NCI-H526 (cell line): ENCODE measurements at regions not wholly inside any gene's neighbourhood (a gene's known extent, or its start where the extent isn't known, plus 50 kb on each side); places are given as distances from the start of the nearest gene placed in this dataset.

Experiments
- DNase-seq, 2 experiments: peaks; one replicate each; lab custom pipeline; 2025; lab: John Stamatoyannopoulos, UW

- no peak for DNase-seq
Observed at GRCh38 chr13:26155568-26155967, 66.5 kb downstream of the RNF6 start.

- no peak for DNase-seq
Observed at GRCh38 chr13:26133851-26134250, 82.0 kb upstream of the SHISA2 start.

DNA sequence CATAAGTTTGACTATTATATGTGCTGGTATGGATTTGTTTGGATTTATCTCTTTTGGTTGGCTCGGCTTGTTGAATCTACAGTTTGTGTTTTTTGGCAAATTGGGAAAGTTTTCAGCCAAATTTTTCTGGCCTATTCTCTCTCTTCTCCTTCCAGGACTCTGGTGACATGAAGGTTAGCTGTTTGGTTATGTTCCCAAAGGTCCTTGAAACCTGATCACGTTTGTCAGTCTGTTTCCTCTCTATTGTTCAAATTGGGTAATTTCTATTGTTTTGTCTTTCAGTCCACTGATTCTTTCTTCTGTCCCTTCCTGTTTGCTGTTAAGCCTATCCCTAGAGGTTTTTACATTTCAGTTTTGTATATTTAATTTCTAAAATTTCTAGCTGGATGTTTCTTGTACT lies 81.5 kb upstream of the SHISA2 start:
- no peak for DNase-seq

DNA sequence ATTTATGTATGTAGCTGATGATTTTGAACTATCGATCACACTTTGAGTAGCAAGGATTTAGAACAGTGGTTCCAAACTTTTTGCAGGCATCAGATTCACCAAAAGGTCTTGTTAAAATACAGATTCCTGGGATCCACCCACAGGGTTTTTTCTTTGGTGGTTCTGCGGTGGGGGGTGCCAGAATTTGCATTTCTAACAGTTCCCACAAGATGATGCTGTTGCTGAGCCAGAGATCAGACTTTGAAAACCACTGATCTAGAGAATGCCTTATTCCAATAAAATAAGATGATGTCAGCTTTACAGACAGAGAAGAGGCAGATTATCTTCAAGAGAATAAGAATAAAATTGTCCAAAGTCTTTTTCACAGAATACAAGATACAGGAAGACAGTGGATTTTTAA lies 80.9 kb upstream of the SHISA2 start:
- DNase-seq: peak; percentile 9 to 30

DNA sequence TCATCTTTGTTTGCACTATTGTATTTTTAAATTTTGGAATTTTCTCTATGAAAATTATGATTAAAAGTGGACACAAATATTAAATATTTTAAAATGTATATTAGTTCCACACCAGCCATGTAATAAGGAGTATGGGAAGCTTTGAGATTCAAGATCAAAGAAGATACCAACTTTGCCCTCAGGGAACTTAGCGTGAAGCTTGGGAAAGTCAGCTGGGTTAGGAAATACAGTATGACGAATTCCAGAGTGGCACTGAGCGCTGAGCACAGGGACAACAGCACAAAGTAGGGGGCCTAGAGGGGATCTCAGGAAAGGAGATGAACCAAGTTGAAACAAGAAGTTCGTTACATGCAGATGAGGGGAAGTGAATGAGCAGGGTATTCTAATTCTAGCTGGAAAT lies 76.9 kb upstream of the SHISA2 start:
- DNase-seq: no peak

- no peak for DNase-seq
Observed at GRCh38 chr13:26117620-26118019, 65.8 kb upstream of the SHISA2 start.

DNA sequence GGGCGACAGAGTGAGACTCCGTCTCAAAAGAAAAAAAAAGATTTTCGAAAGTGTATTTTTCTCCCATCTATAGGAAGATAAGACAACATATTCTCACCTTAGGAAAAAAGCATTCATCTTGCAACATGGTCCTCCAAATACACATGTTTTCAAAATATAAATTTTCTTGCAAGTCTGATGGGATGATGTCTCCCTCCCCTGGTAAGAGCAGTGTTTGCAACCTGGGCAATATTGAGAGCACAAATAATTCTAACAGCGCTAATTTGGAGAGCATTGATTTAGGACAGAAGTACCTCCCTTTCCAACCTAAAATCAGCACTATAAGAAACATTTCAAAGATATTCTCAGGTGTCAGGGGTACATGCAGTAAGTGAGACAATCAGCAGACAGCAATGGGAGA lies 61.0 kb upstream of the SHISA2 start:
- DNase-seq: peak in 1 of 2 experiments; percentile 26

DNA sequence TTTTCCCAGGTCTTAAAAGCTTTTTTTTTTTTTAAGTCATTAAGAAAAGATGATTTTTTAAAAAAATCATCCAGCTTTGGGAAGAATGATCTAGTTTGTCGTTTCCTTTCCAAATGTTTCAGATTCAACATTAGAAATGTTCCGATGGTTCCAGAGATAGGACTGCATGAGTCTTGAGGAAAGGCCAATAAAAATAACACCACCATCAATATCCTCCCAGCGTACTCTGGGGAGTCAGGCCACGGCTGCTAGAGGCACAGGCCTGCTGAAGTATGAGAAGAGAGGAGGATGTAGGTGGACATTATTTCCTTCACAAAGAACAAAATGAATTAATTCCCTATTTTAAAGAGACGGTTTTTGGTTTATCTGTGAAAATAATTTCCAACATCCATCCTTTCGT lies 60.0 kb upstream of the SHISA2 start:
- no peak for DNase-seq
